Esophagus muscularis mucosa (tissue), 4 donors: ENCODE measurements at regions not wholly inside any gene's neighbourhood (a gene's known extent, or its start where the extent isn't known, plus 50 kb on each side); places are given as distances from the start of the nearest gene placed in this dataset.

Experiments used
- DNase-seq: peaks from one replicate; pipeline ENCODE4 v3.0.0-alpha.2; 2017; ENCODE audit errors: extremely low spot score
- H3K27ac ChIP-seq, 4 donors: fragments of 200-600 bp; sonication (generic); replicated peaks in 1 of 4; 1 replicate in 3 of 4; 2 replicates in 1 of 4; pipeline ENCODE4 v1.5.1; 2016 to 2019; ENCODE audit warnings: mild to moderate bottlenecking in 1 of 4
- H3K27me3 ChIP-seq, 4 donors: fragments of 200-600 bp; sonication (generic); one replicate each; pipeline versions ENCODE4 v1.5.1 to v1.6.0; 2016 to 2019
- H3K36me3 ChIP-seq, 4 donors: fragments of 200-600 bp; sonication (generic); one replicate each; pipeline ENCODE4 v1.5.1; 2016 to 2019
- H3K4me1 ChIP-seq, 4 donors: fragments of 200-600 bp; sonication (generic); one replicate each; pipeline ENCODE4 v1.5.1; 2016 to 2019
- H3K4me3 ChIP-seq, 4 donors: fragments of 200-600 bp; sonication (generic); 1 replicate in 2 of 4; 2 replicates in 2 of 4; pipeline ENCODE4 v1.5.1; 2016 to 2019; ENCODE audit warnings: mild to moderate bottlenecking in 4 of 4, moderate library complexity in 1 of 4
- H3K9me3 ChIP-seq, 4 donors: fragments of 200-600 bp; sonication (generic); 1 replicate in 3 of 4; 2 replicates in 1 of 4; pipeline ENCODE4 v1.5.1; 2016 to 2019
- CTCF ChIP-seq, 3 experiments: fragments of 200-600 bp in 2 of 3; fragments of 450-650 bp in 1 of 3; sonication (generic) in 2 of 3; IDR thresholded peaks; one replicate each; pipeline ENCODE4 v1.5.1; 2017 to 2019; ENCODE audit warnings: antibody characterized with exemption in 3 of 3, mild to moderate bottlenecking in 2 of 3, moderate library complexity in 1 of 3
- EP300 ChIP-seq: sonication (generic); formaldehyde crosslinking; IDR thresholded peaks from one replicate; pipeline ENCODE4 v1.6.1; 2017; ENCODE audit warnings: antibody characterized with exemption
- POLR2A ChIP-seq: fragments of 450-650 bp; IDR thresholded peaks from one replicate; pipeline ENCODE4 v1.6.1; 2017; ENCODE audit warnings: antibody characterized with exemption, moderate library complexity, mild to moderate bottlenecking, low read depth
- POLR2AphosphoS5 ChIP-seq, 2 donors: sonication (generic); formaldehyde crosslinking; IDR thresholded peaks; one replicate each; pipeline ENCODE4 v1.6.1; 2017; ENCODE audit warnings: antibody characterized with exemption in 2 of 2
- WGBS: methylation state at CpG from one replicate; pipeline ENCODE4 v1.1.5; 2018; 5-methylcytosine and 5-hydroxymethylcytosine counted together
- intact Hi-C: fragments of 100-400 bp; cut with DNase I; formaldehyde crosslinking; loops from one replicate; pipeline ENCODE4 v1.15.1; 2023

GRCh38 chr18:70462078-70462439, 173.2 kb downstream of the SOCS6 start:
- WGBS: 62% methylated on average over 3 of the region's 3 CpGs
- H3K4me1 ChIP-seq: peaks cover 0 to 10% (median 8%) of the 10 kb centered on the region in 4 donors
- TF ChIP-seq POLR2AphosphoS5 (IDR thresholded peaks at IDR 0.05) (no peak), EP300 (no peak), POLR2A (no peak), CTCF (IDR thresholded peaks at IDR 0.05) (no peak)

GRCh38 chr18:70461323-70462077, 172.7 kb downstream of the SOCS6 start:
- Histone ChIP-seq H3K36me3 (no peaks in the 10 kb centered on the region), H3K4me3 (no peak overlapping the region), H3K4me1 (peaks cover 0 to 10% (median 8%) of the 10 kb centered on the region in 4 donors), H3K9me3 (no peaks in the 10 kb centered on the region), H3K27me3 (peaks cover 0 to 21% (median 0%) of the 10 kb centered on the region in 4 donors), H3K27ac (no peak overlapping the region)
- no peak for DNase-seq
- intact Hi-C loops: no loop called here
- TF ChIP-seq POLR2AphosphoS5 (IDR thresholded peaks at IDR 0.05): no peak
- TF ChIP-seq EP300: no peak
- TF ChIP-seq POLR2A: no peak
- no peak for TF ChIP-seq CTCF (IDR thresholded peaks at IDR 0.05)
- 92% methylated on average over 11 of the region's 11 CpGs for WGBS

More at GRCh38 chr18:70462078-70462439, 173.2 kb downstream of the SOCS6 start:
- no peak overlapping the region for H3K4me3 ChIP-seq
- DNase-seq: no peak
- H3K9me3 ChIP-seq: no peaks in the 10 kb centered on the region
- peaks cover 0 to 21% (median 0%) of the 10 kb centered on the region in 4 donors for H3K27me3 ChIP-seq
- intact Hi-C loops: no loop called here
- H3K27ac ChIP-seq: no peak overlapping the region
- no peaks in the 10 kb centered on the region for H3K36me3 ChIP-seq

- Histone ChIP-seq H3K27me3 (peaks cover 0 to 21% (median 0%) of the 10 kb centered on the region in 4 donors), H3K9me3 (no peaks in the 10 kb centered on the region), H3K27ac (no peak overlapping the region), H3K36me3 (no peaks in the 10 kb centered on the region), H3K4me3 (no peak overlapping the region), H3K4me1 (peaks cover 0 to 8% (median 7%) of the 10 kb centered on the region in 4 donors)
- DNase-seq: no peak
- TF ChIP-seq POLR2AphosphoS5 (IDR thresholded peaks at IDR 0.05): no peak
- no peak for TF ChIP-seq EP300
- TF ChIP-seq CTCF (IDR thresholded peaks at IDR 0.05): no peak
- TF ChIP-seq POLR2A: no peak
- intact Hi-C loops: no loop called here
- WGBS: 63% methylated on average over 5 of the region's 5 CpGs
These were observed 170.9 kb downstream of the SOCS6 start for GRCh38 chr18:70459731-70460130.

GRCh38 chr18:70459251-70459650, 170.4 kb downstream of the SOCS6 start:
- TF ChIP-seq CTCF (IDR thresholded peaks at IDR 0.05) (no peak), POLR2AphosphoS5 (IDR thresholded peaks at IDR 0.05) (no peak), POLR2A (no peak), EP300 (no peak)
- intact Hi-C loops: no loop called here
- Histone ChIP-seq H3K9me3 (no peaks in the 10 kb centered on the region), H3K4me3 (no peak overlapping the region), H3K4me1 (peaks cover 0 to 3% (median 2%) of the 10 kb centered on the region in 4 donors), H3K27me3 (peaks cover 0 to 21% (median 0%) of the 10 kb centered on the region in 4 donors), H3K27ac (no peak overlapping the region), H3K36me3 (no peaks in the 10 kb centered on the region)
- no peak for DNase-seq
- 84% methylated on average over 4 of the region's 4 CpGs for WGBS

GRCh38 chr18:70457788-70458187, 168.9 kb downstream of the SOCS6 start:
- Histone ChIP-seq H3K9me3 (no peaks in the 10 kb centered on the region), H3K4me3 (no peak overlapping the region), H3K27me3 (peaks cover 0 to 29% (median 0%) of the 10 kb centered on the region in 4 donors), H3K36me3 (no peaks in the 10 kb centered on the region), H3K27ac (no peak overlapping the region), H3K4me1 (no peaks in the 10 kb centered on the region)
- intact Hi-C loops: no loop called here
- TF ChIP-seq POLR2AphosphoS5 (IDR thresholded peaks at IDR 0.05): no peak
- TF ChIP-seq CTCF (IDR thresholded peaks at IDR 0.05): no peak
- TF ChIP-seq POLR2A: no peak
- TF ChIP-seq EP300: no peak
- WGBS: 96% methylated on average over 3 of the region's 3 CpGs
- no peak for DNase-seq
